Parathyroid adenoma (tissue), 2 donors: ENCODE measurements at regions not wholly inside any gene's neighbourhood (a gene's known extent, or its start where the extent isn't known, plus 50 kb on each side); places are given as distances from the start of the nearest gene placed in this dataset.
"Not testable (repeated sequence)": the region's sequence is repeated elsewhere in the genome, so short reads cannot be mapped to it uniquely, and the experiment has no call there.

Source experiments
- H2AFZ ChIP-seq: fragments of 300-600 bp; sonication (generic); one replicate; pipeline ENCODE4 v1.7.0; 2017; ENCODE audit warnings: antibody characterized with exemption, mild to moderate bottlenecking
- H3K27ac ChIP-seq: fragments of 300-600 bp; sonication (generic); one replicate; pipeline ENCODE4 v1.7.0; 2017
- H3K27me3 ChIP-seq: fragments of 300-600 bp; sonication (generic); one replicate; pipeline ENCODE4 v1.7.0; 2017; ENCODE audit warnings: low read length; ENCODE audit not compliant: control insufficient read depth, insufficient read depth
- H3K36me3 ChIP-seq: fragments of 300-600 bp; sonication (generic); one replicate; pipeline ENCODE4 v1.7.0; 2017; ENCODE audit warnings: low read length; ENCODE audit not compliant: control insufficient read depth, insufficient read depth
- H3K4me1 ChIP-seq: fragments of 300-600 bp; sonication (generic); one replicate; pipeline ENCODE4 v1.7.0; 2017; ENCODE audit warnings: control low read depth
- H3K4me2 ChIP-seq: fragments of 300-600 bp; sonication (generic); one replicate; pipeline ENCODE4 v1.7.0; 2017; ENCODE audit warnings: low read length
- H3K4me3 ChIP-seq: fragments of 300-600 bp; sonication (generic); one replicate; pipeline ENCODE4 v1.7.0; 2017; ENCODE audit warnings: low read depth, low read length
- H3K79me2 ChIP-seq: fragments of 300-600 bp; sonication (generic); one replicate; pipeline ENCODE4 v1.7.0; 2017; ENCODE audit warnings: control low read depth
- H3K9ac ChIP-seq: fragments of 300-600 bp; sonication (generic); one replicate; pipeline ENCODE4 v1.7.0; 2017; ENCODE audit warnings: mild to moderate bottlenecking
- H3K9me3 ChIP-seq: fragments of 300-600 bp; sonication (generic); one replicate; pipeline ENCODE4 v1.7.0; 2017; ENCODE audit warnings: low read length; ENCODE audit not compliant: control insufficient read depth
- CTCF ChIP-seq: fragments of 300-600 bp; sonication (generic); IDR thresholded peaks from one replicate; pipeline ENCODE4 v1.7.0; 2017; ENCODE audit warnings: antibody characterized with exemption, mild to moderate bottlenecking
- donor health status: primary hyperparathyroidism.

- H3K4me1 ChIP-seq: no peaks in the 10 kb centered on the region
- no peaks in the 10 kb centered on the region for H3K36me3 ChIP-seq
- no peaks in the 10 kb centered on the region for H3K27me3 ChIP-seq
- peak overlapping the region; percentile 94 for H3K4me2 ChIP-seq
- no peak for TF ChIP-seq CTCF
- no peaks in the 10 kb centered on the region for H3K79me2 ChIP-seq
- H3K4me3 ChIP-seq: peak overlapping the region; percentile 58
- no peak overlapping the region for H3K9ac ChIP-seq
- no peak overlapping the region for H3K27ac ChIP-seq
- H2AFZ ChIP-seq: peak overlapping the region; percentile 88
- no peaks in the 10 kb centered on the region for H3K9me3 ChIP-seq
These were observed 234.9 kb upstream of the MCHR2 start for GRCh38 chr6:100228834-100229441.

GRCh38 chr6:100228437-100228833 is 234.4 kb upstream of the MCHR2 start:
- Histone ChIP-seq H3K79me2 (no peaks in the 10 kb centered on the region), H3K9me3 (no peaks in the 10 kb centered on the region), H3K4me1 (no peaks in the 10 kb centered on the region), H3K4me2 (peak overlapping the region; percentile 94), H3K36me3 (no peaks in the 10 kb centered on the region), H3K27me3 (no peaks in the 10 kb centered on the region), H3K9ac (no peak overlapping the region), H3K4me3 (peak overlapping the region; percentile 58), H3K27ac (no peak overlapping the region), H2AFZ (peak overlapping the region; percentile 88)
- TF ChIP-seq CTCF: no peak

- TF ChIP-seq CTCF: no peak
- Histone ChIP-seq H2AFZ (no peak overlapping the region), H3K4me2 (no peak overlapping the region), H3K4me3 (no peak overlapping the region), H3K9me3 (no peaks in the 10 kb centered on the region), H3K36me3 (no peaks in the 10 kb centered on the region), H3K4me1 (no peaks in the 10 kb centered on the region), H3K27ac (no peak overlapping the region), H3K9ac (no peak overlapping the region), H3K27me3 (no peaks in the 10 kb centered on the region), H3K79me2 (no peaks in the 10 kb centered on the region)
These were observed 232.8 kb upstream of the MCHR2 start for GRCh38 chr6:100226811-100227210.

GRCh38 chr6:100223952-100224351 is 229.9 kb upstream of the MCHR2 start:
- not testable (repeated sequence) for H3K4me3 ChIP-seq, H3K36me3 ChIP-seq, H3K4me2 ChIP-seq, H3K79me2 ChIP-seq, H3K27me3 ChIP-seq, H3K9me3 ChIP-seq, H3K4me1 ChIP-seq, H3K9ac ChIP-seq, H3K27ac ChIP-seq, H2AFZ ChIP-seq

- no peaks in the 10 kb centered on the region for H3K4me1 ChIP-seq
- H3K9ac ChIP-seq: no peak overlapping the region
- no peak overlapping the region for H3K4me3 ChIP-seq
- no peaks in the 10 kb centered on the region for H3K79me2 ChIP-seq
- H2AFZ ChIP-seq: no peak overlapping the region
- TF ChIP-seq CTCF: no peak
- no peak overlapping the region for H3K27ac ChIP-seq
- no peak overlapping the region for H3K4me2 ChIP-seq
- H3K27me3 ChIP-seq: no peaks in the 10 kb centered on the region
- no peaks in the 10 kb centered on the region for H3K9me3 ChIP-seq
- no peaks in the 10 kb centered on the region for H3K36me3 ChIP-seq
These were observed 226.5 kb upstream of the MCHR2 start for GRCh38 chr6:100220543-100220942.
